ENCODE measurements at regions not wholly inside any gene's neighbourhood (a gene's known extent, or its start where the extent isn't known, plus 50 kb on each side); places are given as distances from the start of the nearest gene placed in this dataset.
A peak's percentile ranks its signal among the peaks of the same experiment; 100 is the strongest.

DNA sequence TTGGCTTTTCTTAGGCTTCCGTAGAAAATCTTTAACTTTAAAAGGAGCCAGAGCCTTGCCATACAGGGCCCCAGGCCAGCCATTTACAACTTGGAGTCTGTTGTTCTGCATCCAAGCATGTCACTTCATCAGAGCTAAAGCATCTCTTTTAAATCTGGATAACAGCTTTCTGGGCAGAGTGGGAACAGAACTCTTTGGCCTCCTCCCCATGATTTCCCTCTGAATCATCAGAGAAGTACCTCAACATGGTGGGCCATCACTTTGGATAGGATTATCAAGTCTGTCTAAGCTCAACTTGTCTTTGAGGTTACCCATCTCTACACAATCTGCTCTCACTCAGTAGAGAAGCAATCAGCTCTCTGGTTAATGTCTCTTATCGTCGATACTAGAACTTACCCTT lies 170.9 kb downstream of the SLC6A15 start:
- Histone ChIP-seq H3K36me3 (ENCODE audit: control insufficient read depth, insufficient read depth, low read length) (no peaks in the 10 kb centered on the region), H3K4me3 (ENCODE audit: extremely low read depth, insufficient read depth, low read length, poor library complexity, severe bottlenecking) (no peak overlapping the region), H3K9me3 (ENCODE audit: control insufficient read depth, low read length) (no peaks in the 10 kb centered on the region), H3K27ac (ENCODE audit: low read depth, low read length, severe bottlenecking) (peak overlapping the region; percentile 82), H3K4me1 (ENCODE audit: control insufficient read depth, insufficient read depth, low read length, poor library complexity, severe bottlenecking) (peaks cover 9% of the 10 kb centered on the region)
- WGBS, 2 experiments (ENCODE audit: insufficient coverage in 2 of 2) = 83% methylated on average over 1 of the region's 3 CpGs; no CpG with 5 or more reads in 1 of the 2 experiments

DNA sequence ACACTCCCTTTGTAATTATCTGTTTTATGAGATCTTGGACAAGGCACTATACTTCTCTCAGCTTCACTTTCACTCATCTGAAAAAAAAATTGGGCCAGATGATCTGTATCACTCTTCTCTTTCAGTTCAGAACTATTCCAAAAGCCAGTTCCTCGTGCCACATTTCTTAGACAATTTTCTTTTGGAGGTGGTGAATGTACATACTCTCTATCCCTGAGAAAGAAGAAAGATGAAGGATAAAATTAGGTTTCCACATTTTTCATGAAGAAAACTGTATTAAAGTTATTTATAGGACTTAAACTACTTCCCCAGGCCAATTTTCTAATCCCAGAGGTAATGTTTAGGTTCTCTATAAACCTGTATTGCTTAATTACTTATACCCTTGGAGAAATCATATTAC lies 171.6 kb downstream of the SLC6A15 start:
- WGBS, 2 experiments (ENCODE audit: insufficient coverage in 2 of 2) = no CpG with 5 or more reads among the region's 1 CpG
- H3K36me3 ChIP-seq (ENCODE audit: control insufficient read depth, insufficient read depth, low read length) = no peaks in the 10 kb centered on the region
- H3K27ac ChIP-seq (ENCODE audit: low read depth, low read length, severe bottlenecking) = peak overlapping the region; percentile 82

DNA sequence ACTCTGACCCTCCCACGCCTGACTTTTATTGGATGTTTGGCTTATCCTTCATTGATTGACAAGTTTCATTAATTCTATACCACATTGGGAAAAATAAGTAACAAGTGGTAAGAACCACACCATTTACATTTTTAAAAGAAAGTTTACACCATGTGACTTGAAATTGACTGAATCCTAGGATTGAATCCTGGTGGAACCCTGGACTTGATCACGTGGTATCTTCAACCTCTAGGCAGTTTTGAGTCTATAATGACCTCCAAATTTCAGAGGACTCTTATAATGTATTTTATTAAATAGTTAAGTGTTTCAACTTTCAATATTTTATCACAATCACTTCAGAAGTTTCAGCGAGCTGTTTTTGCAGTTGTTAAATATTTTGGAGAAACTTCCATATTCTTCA lies 172.0 kb downstream of the SLC6A15 start:
- no peak overlapping the region for H3K4me3 ChIP-seq (ENCODE audit: extremely low read depth, insufficient read depth, low read length, poor library complexity, severe bottlenecking)

More for the DNA sequence above, 171.6 kb downstream of the SLC6A15 start:
- H3K9me3 ChIP-seq (ENCODE audit: control insufficient read depth, low read length) = no peaks in the 10 kb centered on the region
- H3K4me3 ChIP-seq (ENCODE audit: extremely low read depth, insufficient read depth, low read length, poor library complexity, severe bottlenecking) = no peak overlapping the region
- H3K4me1 ChIP-seq (ENCODE audit: control insufficient read depth, insufficient read depth, low read length, poor library complexity, severe bottlenecking) = peaks cover 12% of the 10 kb centered on the region

DNA sequence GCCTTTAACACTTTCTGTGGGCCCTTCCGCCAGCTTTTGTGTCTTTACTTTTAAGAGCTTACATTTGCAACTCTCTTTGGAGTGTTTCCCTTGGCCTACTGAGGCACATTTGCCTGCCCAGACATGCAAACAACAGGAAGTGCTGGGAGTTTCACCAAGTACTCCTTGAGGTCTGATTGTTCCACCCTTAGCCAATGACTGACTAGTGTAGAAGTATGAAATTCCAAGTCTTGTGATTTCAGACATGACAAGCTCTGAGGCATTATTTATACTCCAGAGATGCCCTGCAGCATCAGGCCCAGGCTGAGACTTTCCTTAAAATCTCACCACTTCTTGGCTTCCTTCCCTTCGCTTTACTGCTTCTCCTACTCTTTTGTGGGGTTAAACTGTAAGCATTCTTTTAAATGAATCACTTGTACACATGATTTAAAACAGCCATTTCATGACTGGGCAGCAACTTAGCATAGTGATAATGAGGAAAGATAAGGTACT lies 174.1 kb downstream of the SLC6A15 start:
- H3K36me3 ChIP-seq (ENCODE audit: control insufficient read depth, insufficient read depth, low read length) = no peaks in the 10 kb centered on the region
- H3K27ac ChIP-seq (ENCODE audit: low read depth, low read length, severe bottlenecking) = peak overlapping the region; percentile 78
- H3K4me1 ChIP-seq (ENCODE audit: control insufficient read depth, insufficient read depth, low read length, poor library complexity, severe bottlenecking) = peaks cover 12% of the 10 kb centered on the region
- WGBS, 2 experiments (ENCODE audit: insufficient coverage in 2 of 2) = 86 to 100% methylated on average over 1 of the region's 2 CpGs
- H3K9me3 ChIP-seq (ENCODE audit: control insufficient read depth, low read length) = no peaks in the 10 kb centered on the region
- H3K4me3 ChIP-seq (ENCODE audit: extremely low read depth, insufficient read depth, low read length, poor library complexity, severe bottlenecking) = no peak overlapping the region

More for the DNA sequence above, 172.0 kb downstream of the SLC6A15 start:
- WGBS, 2 experiments (ENCODE audit: insufficient coverage in 2 of 2) = no CpG with 5 or more reads among the region's 3 CpGs
- Histone ChIP-seq H3K4me1 (ENCODE audit: control insufficient read depth, insufficient read depth, low read length, poor library complexity, severe bottlenecking) (peaks cover 12% of the 10 kb centered on the region), H3K36me3 (ENCODE audit: control insufficient read depth, insufficient read depth, low read length) (no peaks in the 10 kb centered on the region), H3K9me3 (ENCODE audit: control insufficient read depth, low read length) (no peaks in the 10 kb centered on the region), H3K27ac (ENCODE audit: low read depth, low read length, severe bottlenecking) (peak overlapping the region; percentile 82)

DNA sequence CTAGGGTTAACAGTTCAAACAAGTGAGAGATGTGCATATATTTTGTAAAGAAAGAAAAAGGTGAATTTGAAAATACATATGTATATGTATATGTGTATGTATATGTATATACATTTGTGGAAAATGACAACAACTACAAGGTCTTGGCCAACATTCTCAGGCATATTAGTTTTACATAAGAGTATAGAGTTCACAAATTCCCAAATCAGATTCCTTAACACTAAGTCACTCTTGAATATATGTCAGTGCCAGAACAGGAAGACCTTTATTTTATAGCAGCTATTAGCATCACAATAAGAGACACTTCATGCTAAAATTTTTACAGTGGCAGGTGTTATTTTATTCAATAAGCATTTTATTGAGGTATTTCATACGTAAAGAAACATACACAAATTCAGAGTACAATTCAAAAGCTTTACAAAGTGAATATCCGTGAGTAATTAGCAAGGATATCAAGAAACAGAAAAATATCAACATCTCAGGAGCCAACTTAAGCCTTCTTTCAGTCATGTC lies 179.7 kb downstream of the SLC6A15 start:
- no peak overlapping the region for H3K4me3 ChIP-seq (ENCODE audit: extremely low read depth, insufficient read depth, low read length, poor library complexity, severe bottlenecking)
- H3K27ac ChIP-seq (ENCODE audit: low read depth, low read length, severe bottlenecking) = no peak overlapping the region
- 83 to 100% methylated on average over 1 of the region's 2 CpGs for WGBS, 2 experiments (ENCODE audit: insufficient coverage in 2 of 2)

DNA sequence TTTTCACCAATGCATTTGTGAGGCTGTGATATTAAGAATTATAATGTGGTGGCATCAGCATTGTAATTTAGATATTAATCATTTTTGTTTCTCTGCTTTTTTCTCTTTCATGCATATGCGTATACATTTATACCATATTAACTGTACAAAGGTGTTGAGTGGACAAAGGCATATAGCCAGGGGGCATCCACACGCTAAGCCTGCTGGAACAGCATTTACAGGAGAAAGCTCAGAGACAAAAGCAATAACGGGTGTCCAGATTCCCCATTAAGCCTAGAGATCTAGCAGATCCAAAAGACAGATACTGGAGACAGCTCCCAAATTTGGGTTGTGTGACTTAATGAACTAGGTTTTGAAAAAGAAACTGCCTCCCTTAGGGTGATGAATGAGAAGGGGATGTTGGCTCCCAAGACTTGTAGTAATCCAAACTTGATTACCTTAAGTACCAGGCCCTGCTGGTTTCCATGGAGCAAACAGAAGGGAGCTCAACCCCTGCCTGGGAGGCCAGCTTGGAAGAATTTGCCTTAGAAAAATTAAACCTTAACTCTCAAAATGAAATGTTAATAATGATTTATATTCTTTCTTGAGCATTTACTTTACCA lies 181.9 kb downstream of the SLC6A15 start:
- 64 to 83% methylated on average over 1 to 2 of the region's 3 CpGs for WGBS, 2 experiments (ENCODE audit: insufficient coverage in 2 of 2)
- Histone ChIP-seq H3K4me3 (ENCODE audit: extremely low read depth, insufficient read depth, low read length, poor library complexity, severe bottlenecking) (no peak overlapping the region), H3K27ac (ENCODE audit: low read depth, low read length, severe bottlenecking) (peak overlapping the region; percentile 44), H3K4me1 (ENCODE audit: control insufficient read depth, insufficient read depth, low read length, poor library complexity, severe bottlenecking) (peaks cover 10% of the 10 kb centered on the region), H3K36me3 (ENCODE audit: control insufficient read depth, insufficient read depth, low read length) (no peaks in the 10 kb centered on the region), H3K9me3 (ENCODE audit: control insufficient read depth, low read length) (no peaks in the 10 kb centered on the region)

More for the DNA sequence above, 179.7 kb downstream of the SLC6A15 start:
- Histone ChIP-seq H3K9me3 (ENCODE audit: control insufficient read depth, low read length) (no peaks in the 10 kb centered on the region), H3K4me1 (ENCODE audit: control insufficient read depth, insufficient read depth, low read length, poor library complexity, severe bottlenecking) (peaks cover 6% of the 10 kb centered on the region), H3K36me3 (ENCODE audit: control insufficient read depth, insufficient read depth, low read length) (no peaks in the 10 kb centered on the region)

DNA sequence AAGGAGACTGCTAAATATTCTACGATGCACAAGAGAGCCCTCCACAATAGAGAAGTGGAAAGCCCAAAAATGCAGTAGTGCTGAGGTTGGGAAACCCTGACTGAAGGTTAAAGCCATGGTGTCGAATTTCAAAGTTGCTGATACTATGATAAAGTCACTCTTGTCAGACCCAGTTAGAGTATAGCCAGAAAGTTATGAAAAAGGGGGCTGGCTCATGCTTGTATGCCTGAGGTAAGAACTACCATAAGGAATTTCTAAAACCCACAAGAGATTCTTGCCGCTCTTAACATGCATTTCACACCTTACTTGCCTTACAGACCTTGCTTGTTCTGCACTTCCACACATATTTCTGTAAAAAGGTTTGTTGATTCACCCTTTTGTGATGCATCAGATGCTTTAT lies 184.6 kb downstream of the SLC6A15 start:
- Histone ChIP-seq H3K4me3 (ENCODE audit: extremely low read depth, insufficient read depth, low read length, poor library complexity, severe bottlenecking) (no peak overlapping the region), H3K36me3 (ENCODE audit: control insufficient read depth, insufficient read depth, low read length) (no peaks in the 10 kb centered on the region), H3K9me3 (ENCODE audit: control insufficient read depth, low read length) (no peaks in the 10 kb centered on the region), H3K4me1 (ENCODE audit: control insufficient read depth, insufficient read depth, low read length, poor library complexity, severe bottlenecking) (peaks cover 10% of the 10 kb centered on the region), H3K27ac (ENCODE audit: low read depth, low read length, severe bottlenecking) (peak overlapping the region; percentile 20)
- 29 to 34% methylated on average over 1 to 3 of the region's 3 CpGs for WGBS, 2 experiments (ENCODE audit: insufficient coverage in 2 of 2)

DNA sequence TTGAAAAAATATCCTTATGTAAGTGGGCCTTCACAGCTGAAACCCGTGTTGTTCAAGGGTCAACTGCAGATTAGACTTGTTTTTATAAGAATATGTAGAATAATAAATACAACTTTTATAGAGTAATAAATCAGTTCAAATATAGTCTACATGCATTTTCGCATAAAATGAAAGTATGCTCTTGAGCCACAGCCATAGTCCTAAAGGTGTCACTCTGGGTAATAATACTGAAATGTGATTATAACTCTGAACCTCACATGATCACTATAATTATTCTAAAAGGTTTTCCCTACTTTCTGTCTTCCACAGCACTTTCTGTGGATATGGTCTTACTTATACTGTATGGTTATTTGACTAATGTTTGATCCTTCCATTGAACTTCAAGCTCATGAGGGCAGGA lies 185.8 kb downstream of the SLC6A15 start:
- Histone ChIP-seq H3K9me3 (ENCODE audit: control insufficient read depth, low read length) (no peaks in the 10 kb centered on the region), H3K27ac (ENCODE audit: low read depth, low read length, severe bottlenecking) (no peak overlapping the region), H3K36me3 (ENCODE audit: control insufficient read depth, insufficient read depth, low read length) (no peaks in the 10 kb centered on the region), H3K4me1 (ENCODE audit: control insufficient read depth, insufficient read depth, low read length, poor library complexity, severe bottlenecking) (peaks cover 10% of the 10 kb centered on the region), H3K4me3 (ENCODE audit: extremely low read depth, insufficient read depth, low read length, poor library complexity, severe bottlenecking) (no peak overlapping the region)
- WGBS, 2 experiments (ENCODE audit: insufficient coverage in 2 of 2) = no CpG with 5 or more reads among the region's 2 CpGs

DNA sequence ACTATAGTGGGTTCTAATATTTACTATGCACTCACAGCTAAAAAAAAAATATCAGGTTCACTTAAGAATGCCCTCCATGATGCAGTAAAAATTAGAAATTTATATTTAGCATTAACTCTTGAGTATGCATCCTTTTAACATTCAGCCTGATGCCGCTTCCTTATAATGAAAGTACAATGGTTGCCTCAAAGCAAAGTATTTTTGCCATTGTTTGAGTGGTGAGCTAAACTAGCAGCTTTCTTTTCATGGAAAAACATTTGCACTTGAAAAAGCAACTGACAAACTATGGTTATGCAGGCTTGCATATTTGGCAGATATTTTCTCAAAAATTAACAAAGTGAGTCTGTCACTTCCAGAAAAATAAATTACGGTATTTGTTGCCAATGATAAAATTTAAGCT lies 188.6 kb downstream of the SLC6A15 start:
- 100% methylated on average over 1 of the region's 2 CpGs; no CpG with 5 or more reads in 1 of the 2 experiments for WGBS, 2 experiments (ENCODE audit: insufficient coverage in 2 of 2)
- H3K4me3 ChIP-seq (ENCODE audit: extremely low read depth, insufficient read depth, low read length, poor library complexity, severe bottlenecking) = no peak overlapping the region
- no peaks in the 10 kb centered on the region for H3K9me3 ChIP-seq (ENCODE audit: control insufficient read depth, low read length)
- H3K36me3 ChIP-seq (ENCODE audit: control insufficient read depth, insufficient read depth, low read length) = no peaks in the 10 kb centered on the region
- peaks cover 10% of the 10 kb centered on the region for H3K4me1 ChIP-seq (ENCODE audit: control insufficient read depth, insufficient read depth, low read length, poor library complexity, severe bottlenecking)
- H3K27ac ChIP-seq (ENCODE audit: low read depth, low read length, severe bottlenecking) = no peak overlapping the region

DNA sequence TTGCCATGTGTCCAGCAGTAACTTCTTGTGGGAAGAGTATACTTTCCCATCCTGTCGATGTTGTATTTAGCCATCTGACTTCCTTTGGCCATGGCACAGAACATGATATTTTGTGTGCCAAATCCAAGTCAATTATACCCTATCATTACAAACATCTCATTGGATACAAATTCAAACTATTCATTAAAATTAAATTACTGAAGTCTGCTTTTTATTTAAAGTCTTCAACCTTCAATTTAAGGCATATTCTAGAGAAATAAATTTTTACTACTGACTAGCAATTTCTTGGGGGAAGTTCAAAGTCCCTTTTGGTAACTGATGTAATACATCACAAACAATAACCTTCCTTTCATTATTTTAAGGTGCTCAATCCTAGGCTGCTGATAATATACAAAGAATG lies 192.6 kb downstream of the SLC6A15 start:
- Histone ChIP-seq H3K9me3 (ENCODE audit: control insufficient read depth, low read length) (no peaks in the 10 kb centered on the region), H3K27ac (ENCODE audit: low read depth, low read length, severe bottlenecking) (no peak overlapping the region)
- 100% methylated on average over 1 of the region's 1 CpG for WGBS, 2 experiments (ENCODE audit: insufficient coverage in 2 of 2)

DNA sequence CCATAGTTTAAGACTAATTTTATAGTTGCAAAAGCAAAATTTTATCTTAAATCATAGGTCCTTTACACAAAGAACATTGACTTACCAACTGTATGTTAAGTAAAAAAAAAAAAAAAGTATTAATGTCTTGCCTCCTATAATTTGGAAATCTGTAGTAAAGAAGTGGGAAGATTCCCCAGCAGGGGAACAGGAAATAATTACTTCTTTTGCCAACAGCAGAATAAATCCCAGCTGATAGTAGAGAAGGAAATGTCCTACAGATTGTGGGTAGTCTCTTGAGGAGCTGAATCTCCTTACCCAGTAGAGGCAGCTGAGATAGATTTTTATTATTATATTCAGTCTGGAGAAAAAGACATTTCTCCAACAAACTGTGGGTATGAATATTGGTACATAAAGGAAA lies 193.7 kb downstream of the SLC6A15 start:
- Histone ChIP-seq H3K27ac (ENCODE audit: low read depth, low read length, severe bottlenecking) (no peak overlapping the region), H3K4me3 (ENCODE audit: extremely low read depth, insufficient read depth, low read length, poor library complexity, severe bottlenecking) (no peak overlapping the region), H3K36me3 (ENCODE audit: control insufficient read depth, insufficient read depth, low read length) (no peaks in the 10 kb centered on the region)

More for the DNA sequence above, 192.6 kb downstream of the SLC6A15 start:
- Histone ChIP-seq H3K4me1 (ENCODE audit: control insufficient read depth, insufficient read depth, low read length, poor library complexity, severe bottlenecking) (no peaks in the 10 kb centered on the region), H3K4me3 (ENCODE audit: extremely low read depth, insufficient read depth, low read length, poor library complexity, severe bottlenecking) (no peak overlapping the region), H3K36me3 (ENCODE audit: control insufficient read depth, insufficient read depth, low read length) (no peaks in the 10 kb centered on the region)

More for the DNA sequence above, 193.7 kb downstream of the SLC6A15 start:
- Histone ChIP-seq H3K4me1 (ENCODE audit: control insufficient read depth, insufficient read depth, low read length, poor library complexity, severe bottlenecking) (no peaks in the 10 kb centered on the region), H3K9me3 (ENCODE audit: control insufficient read depth, low read length) (no peaks in the 10 kb centered on the region)

Data from mesodermal cell (in vitro differentiated cells).